Transverse colon (tissue), 4 donors: ENCODE measurements at regions not wholly inside any gene's neighbourhood (a gene's known extent, or its start where the extent isn't known, plus 50 kb on each side); places are given as distances from the start of the nearest gene placed in this dataset.

Experiments
- POLR2AphosphoS5 ChIP-seq, 3 donors: sonication (generic); formaldehyde crosslinking; IDR thresholded peaks; one replicate each; pipeline ENCODE4 v1.6.1; 2016; ENCODE audit warnings: antibody characterized with exemption in 3 of 3
- TF ChIP-seq, protein P1 (sequence below), 5 experiments: fragments of 200-600 bp in 3 of 5; fragments of 450-650 bp in 2 of 5; sonication (generic) in 3 of 5; IDR thresholded peaks; 1 replicate in 2 of 5; 2 replicates in 3 of 5; pipeline ENCODE4 v1.5.1; 2016 to 2017; ENCODE audit warnings: antibody characterized with exemption in 5 of 5, inconsistent platforms in 3 of 5, mild to moderate bottlenecking in 2 of 5, moderate library complexity in 1 of 5

DNA sequence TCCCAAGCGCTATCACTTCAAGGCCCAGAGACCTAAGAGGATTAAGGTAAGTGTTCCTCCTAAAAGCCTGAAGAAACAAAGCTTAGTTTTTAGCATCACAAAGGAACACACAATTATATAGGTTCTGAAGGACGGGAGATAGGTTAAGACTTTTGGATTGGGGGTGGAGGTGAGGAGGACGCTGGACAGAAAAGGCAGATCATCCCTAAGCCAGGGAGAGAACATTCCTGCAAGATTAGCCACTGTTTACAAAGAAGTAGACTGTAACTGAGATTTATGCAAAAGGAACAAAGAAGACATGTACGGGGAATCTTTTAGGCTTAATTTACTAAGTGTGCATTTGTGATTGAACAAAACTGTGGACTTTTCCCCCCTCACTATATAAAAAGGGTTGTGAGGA is 184.1 kb upstream of the IRX5 start:
- TF ChIP-seq, protein P1, sequence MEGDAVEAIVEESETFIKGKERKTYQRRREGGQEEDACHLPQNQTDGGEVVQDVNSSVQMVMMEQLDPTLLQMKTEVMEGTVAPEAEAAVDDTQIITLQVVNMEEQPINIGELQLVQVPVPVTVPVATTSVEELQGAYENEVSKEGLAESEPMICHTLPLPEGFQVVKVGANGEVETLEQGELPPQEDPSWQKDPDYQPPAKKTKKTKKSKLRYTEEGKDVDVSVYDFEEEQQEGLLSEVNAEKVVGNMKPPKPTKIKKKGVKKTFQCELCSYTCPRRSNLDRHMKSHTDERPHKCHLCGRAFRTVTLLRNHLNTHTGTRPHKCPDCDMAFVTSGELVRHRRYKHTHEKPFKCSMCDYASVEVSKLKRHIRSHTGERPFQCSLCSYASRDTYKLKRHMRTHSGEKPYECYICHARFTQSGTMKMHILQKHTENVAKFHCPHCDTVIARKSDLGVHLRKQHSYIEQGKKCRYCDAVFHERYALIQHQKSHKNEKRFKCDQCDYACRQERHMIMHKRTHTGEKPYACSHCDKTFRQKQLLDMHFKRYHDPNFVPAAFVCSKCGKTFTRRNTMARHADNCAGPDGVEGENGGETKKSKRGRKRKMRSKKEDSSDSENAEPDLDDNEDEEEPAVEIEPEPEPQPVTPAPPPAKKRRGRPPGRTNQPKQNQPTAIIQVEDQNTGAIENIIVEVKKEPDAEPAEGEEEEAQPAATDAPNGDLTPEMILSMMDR (IDR thresholded peaks at IDR 0.05), result no peak
- TF ChIP-seq POLR2AphosphoS5 (IDR thresholded peaks at IDR 0.05), result no peak
